HEK293T (cell line): ENCODE measurements at regions not wholly inside any gene's neighbourhood (a gene's known extent, or its start where the extent isn't known, plus 50 kb on each side); places are given as distances from the start of the nearest gene placed in this dataset.
"Not testable (repeated sequence)": the region's sequence is repeated elsewhere in the genome, so short reads cannot be mapped to it uniquely, and the experiment has no call there.

Source experiments
- CTCF ChIA-PET: fragments of 350-600 bp; formaldehyde crosslinking; extraction: SDS; loops from one replicate; lab custom pipeline; 2021; ENCODE audit warnings: antibody characterized with exemption, inconsistent platforms; lab: Yijun Ruan, JAX
- POLR2A ChIA-PET: fragments of 350-600 bp; formaldehyde crosslinking; extraction: SDS; loops from one replicate; lab custom pipeline; 2020; ENCODE audit warnings: antibody characterized with exemption, inconsistent platforms; lab: Yijun Ruan, JAX
- DNase-seq: peaks from one replicate; pipeline ENCODE4 v3.0.0; 2012; ENCODE audit warnings: mixed read lengths; ENCODE audit errors: extremely low spot score
- CTBP1 ChIP-seq: fragments of 450-650 bp; IDR thresholded peaks from 2 replicates; pipeline ENCODE4 v1.6.1; 2016; ENCODE audit warnings: borderline replicate concordance
- L3MBTL2 ChIP-seq: fragments of 450-650 bp; conservative IDR thresholded peaks from 2 replicates; pipeline ENCODE4 v1.6.1; 2016; ENCODE audit warnings: mild to moderate bottlenecking

GRCh38 chr1:149390173-149390926 lies 84.5 kb upstream of the NBPF19 start:
- CTCF ChIA-PET, DNase-seq, POLR2A ChIA-PET: not testable (repeated sequence)
- TF ChIP-seq L3MBTL2 (0 out of 2 replicates have a peak, but pooled peaks have one; percentile 13), CTBP1 (0 out of 2 replicates have a peak, but pooled peaks have one; percentile 22)

- DNase-seq, POLR2A ChIA-PET, CTCF ChIA-PET: not testable (repeated sequence)
These were observed 83.9 kb upstream of the NBPF19 start for GRCh38 chr1:149390931-149391330.

- CTCF ChIA-PET, POLR2A ChIA-PET, DNase-seq: not testable (repeated sequence)
These were observed 79.0 kb upstream of the NBPF19 start for GRCh38 chr1:149395802-149396201.

- CTCF ChIA-PET, DNase-seq, POLR2A ChIA-PET: not testable (repeated sequence)
These were observed 76.3 kb upstream of the NBPF19 start for GRCh38 chr1:149398527-149398926.

- DNase-seq, CTCF ChIA-PET, POLR2A ChIA-PET: not testable (repeated sequence)
These were observed 66.4 kb upstream of the NBPF19 start for GRCh38 chr1:149408404-149408803.

- DNase-seq, CTCF ChIA-PET, POLR2A ChIA-PET: not testable (repeated sequence)
These were observed 59.5 kb upstream of the NBPF19 start for GRCh38 chr1:149415373-149415772.

GRCh38 chr1:149418782-149419181 lies 56.1 kb upstream of the NBPF19 start:
- CTCF ChIA-PET, POLR2A ChIA-PET, DNase-seq: not testable (repeated sequence)

- CTCF ChIA-PET, DNase-seq: not testable (repeated sequence)
These were observed 51.7 kb upstream of the NBPF19 start for GRCh38 chr1:149423122-149423521.

More at GRCh38 chr1:149423122-149423521, 51.7 kb upstream of the NBPF19 start:
- POLR2A ChIA-PET = not testable (repeated sequence)
